MM.1S (cell line): ENCODE measurements at regions not wholly inside any gene's neighbourhood (a gene's known extent, or its start where the extent isn't known, plus 50 kb on each side); places are given as distances from the start of the nearest gene placed in this dataset.

Experiments used
- EZH2 ChIP-seq: fragments of 300-600 bp; sonication (generic); optimal IDR thresholded peaks from 2 replicates; pipeline ENCODE3; 2017; ENCODE audit warnings: low read depth, mild to moderate bottlenecking, antibody characterized with exemption, low read length, mixed read lengths
- EZH2phosphoT487 ChIP-seq: fragments of 300-600 bp; sonication (generic); IDR thresholded peaks from 2 replicates; pipeline ENCODE4 v1.6.1; 2018; ENCODE audit warnings: antibody characterized with exemption, low read length
- TF ChIP-seq, protein P1 (sequence below): fragments of 300-600 bp; sonication (generic); IDR thresholded peaks from 2 replicates; pipeline ENCODE4 v1.5.1; 2016; ENCODE audit warnings: antibody characterized with exemption, low read length, mixed read lengths

DNA sequence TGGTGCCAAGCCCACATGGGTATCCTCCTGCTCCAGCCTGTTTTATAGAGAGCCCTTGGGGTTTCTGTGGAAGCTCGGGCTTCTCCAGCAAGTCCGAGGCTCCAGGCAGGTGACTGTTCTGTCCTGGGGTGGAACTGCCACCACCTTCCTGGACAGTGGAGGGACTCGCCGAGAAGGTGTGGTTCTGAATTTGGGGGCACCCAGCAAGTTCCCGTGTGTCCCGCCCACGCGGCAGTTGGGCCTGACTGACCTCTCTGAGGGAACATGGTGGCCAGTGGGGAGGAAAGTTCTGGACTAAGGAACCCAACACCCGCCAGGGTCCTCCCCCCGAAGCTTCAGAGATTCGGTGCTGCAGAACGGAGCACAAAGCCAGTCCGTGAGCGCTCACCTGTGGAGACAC lies 158.1 kb upstream of the C1orf174 start:
- TF ChIP-seq, protein P1, sequence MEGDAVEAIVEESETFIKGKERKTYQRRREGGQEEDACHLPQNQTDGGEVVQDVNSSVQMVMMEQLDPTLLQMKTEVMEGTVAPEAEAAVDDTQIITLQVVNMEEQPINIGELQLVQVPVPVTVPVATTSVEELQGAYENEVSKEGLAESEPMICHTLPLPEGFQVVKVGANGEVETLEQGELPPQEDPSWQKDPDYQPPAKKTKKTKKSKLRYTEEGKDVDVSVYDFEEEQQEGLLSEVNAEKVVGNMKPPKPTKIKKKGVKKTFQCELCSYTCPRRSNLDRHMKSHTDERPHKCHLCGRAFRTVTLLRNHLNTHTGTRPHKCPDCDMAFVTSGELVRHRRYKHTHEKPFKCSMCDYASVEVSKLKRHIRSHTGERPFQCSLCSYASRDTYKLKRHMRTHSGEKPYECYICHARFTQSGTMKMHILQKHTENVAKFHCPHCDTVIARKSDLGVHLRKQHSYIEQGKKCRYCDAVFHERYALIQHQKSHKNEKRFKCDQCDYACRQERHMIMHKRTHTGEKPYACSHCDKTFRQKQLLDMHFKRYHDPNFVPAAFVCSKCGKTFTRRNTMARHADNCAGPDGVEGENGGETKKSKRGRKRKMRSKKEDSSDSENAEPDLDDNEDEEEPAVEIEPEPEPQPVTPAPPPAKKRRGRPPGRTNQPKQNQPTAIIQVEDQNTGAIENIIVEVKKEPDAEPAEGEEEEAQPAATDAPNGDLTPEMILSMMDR = no peak
- TF ChIP-seq EZH2phosphoT487 = no peak
- no peak for TF ChIP-seq EZH2
